ENCODE measurements at regions not wholly inside any gene's neighbourhood (a gene's known extent, or its start where the extent isn't known, plus 50 kb on each side); places are given as distances from the start of the nearest gene placed in this dataset.

DNA sequence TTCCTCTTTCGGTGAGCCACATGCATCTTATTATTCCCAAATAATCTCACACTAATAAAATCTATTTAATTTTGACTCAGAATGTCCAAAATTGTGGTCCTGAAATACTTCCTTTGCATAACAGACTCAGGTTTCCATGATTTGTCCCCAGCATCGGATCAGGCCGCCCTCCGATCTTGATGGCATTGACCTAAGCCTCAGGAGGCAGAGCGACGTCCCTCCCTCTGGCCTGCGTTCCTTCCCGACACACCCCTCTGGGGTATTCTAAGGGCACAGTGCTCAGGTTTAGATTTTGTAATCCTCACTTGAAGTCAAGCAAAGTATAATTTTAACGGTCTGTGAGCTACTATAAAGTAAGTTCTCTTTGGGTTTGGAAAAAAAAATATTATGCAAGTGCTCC is 857.7 kb downstream of the GALR1 start:
- no peak for DNase-seq (ENCODE audit: low spot score)

GRCh38 chr18:78108554-78108953 is 858.9 kb downstream of the GALR1 start:
- no peak for DNase-seq (ENCODE audit: low spot score)

DNA sequence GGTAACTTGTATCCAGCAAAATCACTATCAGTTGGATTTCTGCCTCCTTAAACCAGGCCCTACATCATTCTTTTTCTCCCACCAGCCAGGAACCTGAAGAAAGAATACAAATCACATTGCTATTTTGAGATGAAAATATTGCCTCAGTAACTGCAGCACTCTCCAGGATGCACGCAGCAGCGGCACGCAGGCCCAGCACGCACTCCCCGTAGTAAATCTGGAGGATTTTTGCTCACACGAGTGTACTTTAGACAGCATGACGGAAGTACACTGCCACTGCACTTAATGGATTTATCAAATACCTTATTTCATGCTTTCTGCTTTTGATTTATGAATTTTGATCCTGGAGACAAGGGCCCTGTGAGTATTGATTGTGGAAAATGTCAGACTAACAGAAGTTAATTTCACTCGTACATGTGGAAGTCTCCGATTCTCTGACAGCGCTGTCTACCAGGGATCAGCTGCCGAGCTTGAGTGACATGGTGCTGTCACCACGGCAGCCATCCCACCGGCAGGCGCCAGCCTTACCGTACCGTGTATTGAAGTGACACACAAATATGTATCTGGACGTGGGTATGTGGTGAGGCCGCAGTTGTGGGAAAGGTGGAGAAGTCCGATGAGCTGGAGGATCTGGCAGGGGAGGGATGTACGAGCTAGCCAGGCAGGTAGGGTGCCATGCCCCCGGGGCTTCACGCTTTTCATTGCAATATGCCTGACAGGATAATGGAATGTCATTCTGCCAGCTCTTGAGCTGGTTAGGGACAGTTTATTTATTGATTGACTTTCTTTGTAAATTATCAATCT is 863.7 kb downstream of the GALR1 start:
- DNase-seq (ENCODE audit: low spot score), result no peak

DNA sequence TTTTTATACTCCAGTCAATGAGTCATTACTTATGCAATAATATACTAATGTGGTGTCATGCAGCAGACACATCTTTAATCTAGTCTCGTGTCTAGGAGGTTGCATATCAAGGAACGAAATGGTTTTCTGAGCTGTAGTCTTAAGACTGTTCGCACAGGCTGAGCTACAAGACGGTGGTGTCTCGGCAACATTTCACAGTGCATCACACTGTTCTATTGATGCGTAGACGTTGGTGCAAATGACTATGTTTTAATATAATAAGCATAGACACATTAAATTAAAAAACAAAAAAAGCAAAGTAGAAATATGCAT is 864.2 kb downstream of the GALR1 start:
- no peak for DNase-seq (ENCODE audit: low spot score)

GRCh38 chr18:78115896-78116561 is 863.6 kb upstream of the SALL3 start:
- DNase-seq (ENCODE audit: low spot score), result no peak

DNA sequence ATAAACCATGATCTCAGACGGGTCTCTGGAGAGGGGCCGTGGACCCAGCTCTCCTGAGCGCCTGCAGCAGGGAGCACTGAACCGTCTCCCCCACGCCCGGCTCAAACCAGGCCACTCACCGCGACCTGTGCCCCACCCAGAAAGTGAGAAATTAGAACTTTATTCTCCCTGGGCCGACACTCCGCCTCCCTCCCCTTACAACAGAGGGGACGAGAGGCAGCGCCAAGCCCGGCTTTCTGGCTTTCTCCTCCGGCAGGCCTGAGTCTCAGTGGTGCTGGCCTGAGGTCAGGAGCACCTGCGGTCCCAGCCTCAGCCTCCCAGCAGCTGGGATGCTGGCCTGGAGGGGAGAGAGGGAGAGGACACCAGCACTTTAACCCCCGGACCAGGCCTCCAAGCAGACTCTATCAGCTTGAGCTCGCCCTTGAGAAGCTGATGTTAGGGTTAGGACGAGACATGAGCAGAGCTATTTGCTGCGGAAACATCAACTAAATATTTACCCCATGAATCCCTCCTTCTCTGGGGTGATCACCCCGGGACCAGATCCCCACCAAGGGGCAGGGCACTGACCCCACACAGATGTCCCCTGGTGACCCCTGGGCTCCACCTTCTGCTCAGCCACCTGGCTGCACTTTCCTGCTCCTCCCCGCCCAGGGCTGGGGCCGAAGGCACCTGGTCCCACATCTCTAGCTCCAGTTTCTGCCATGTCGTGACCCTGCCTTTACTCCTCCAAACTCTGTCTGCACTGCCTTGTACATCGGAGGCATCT is 856.3 kb upstream of the SALL3 start:
- DNase-seq (ENCODE audit: low spot score), result no peak

- no peak for DNase-seq (ENCODE audit: low spot score)
These were observed 855.5 kb upstream of the SALL3 start for GRCh38 chr18:78123926-78124797.

DNA sequence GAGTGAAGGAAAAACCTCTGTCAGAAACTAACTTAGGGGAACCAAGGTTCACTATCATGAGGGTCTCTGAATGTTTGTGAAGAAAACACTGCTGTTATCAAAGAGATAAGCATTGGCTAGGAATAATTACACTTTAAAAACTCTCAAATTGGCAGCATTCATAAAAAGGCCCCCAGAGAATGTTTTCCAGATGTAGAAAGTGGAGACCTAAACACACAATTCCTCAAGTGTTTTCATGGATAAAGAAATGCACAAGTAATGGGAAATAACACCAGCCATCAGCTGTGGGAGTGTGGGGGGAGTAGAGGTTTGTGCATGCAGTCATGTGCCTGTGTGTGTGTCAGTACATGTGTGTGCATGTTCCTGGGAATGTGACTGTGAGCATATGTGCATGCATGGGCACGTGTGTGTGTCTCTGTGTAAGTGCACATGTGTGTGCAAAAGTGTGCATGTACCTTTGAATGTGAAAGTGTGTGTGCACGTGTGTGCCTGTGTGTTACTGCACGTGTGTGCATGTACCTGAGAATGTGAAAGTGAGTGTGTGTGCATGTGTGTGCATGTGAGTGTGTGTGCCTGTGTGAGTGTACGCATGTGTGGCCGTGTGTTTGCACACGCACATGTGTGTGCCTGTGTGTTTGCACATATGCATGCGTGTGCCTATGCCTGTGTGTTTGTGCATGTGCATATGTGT is 854.3 kb upstream of the SALL3 start:
- DNase-seq (ENCODE audit: low spot score), result no peak

DNA sequence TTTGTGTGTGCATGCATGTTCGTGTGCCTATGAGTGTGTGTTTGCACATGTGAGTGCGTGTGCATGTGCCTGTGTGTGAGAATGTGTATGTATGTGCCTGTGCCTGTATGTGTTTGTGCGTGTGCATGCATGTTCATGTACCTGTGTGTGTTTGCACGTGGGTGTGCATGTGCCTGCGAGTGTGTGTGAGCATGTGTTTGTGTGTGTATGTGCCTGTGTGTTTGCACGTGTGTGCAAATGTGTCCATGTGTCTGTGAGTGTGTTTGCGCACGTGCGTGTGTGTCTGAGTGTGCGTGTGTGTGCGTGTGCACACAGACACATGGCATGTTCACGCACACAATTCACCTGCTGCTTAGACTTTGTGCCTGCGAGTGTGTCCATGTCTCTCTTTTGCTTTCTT is 853.5 kb upstream of the SALL3 start:
- no peak for DNase-seq (ENCODE audit: low spot score)

- DNase-seq (ENCODE audit: low spot score), result peak; percentile 1
These were observed 853.1 kb upstream of the SALL3 start for GRCh38 chr18:78126536-78126935.

GRCh38 chr18:78127041-78127440 is 852.6 kb upstream of the SALL3 start:
- no peak for DNase-seq (ENCODE audit: low spot score)

GRCh38 chr18:78128004-78128403 is 851.6 kb upstream of the SALL3 start:
- DNase-seq (ENCODE audit: low spot score), result no peak

DNA sequence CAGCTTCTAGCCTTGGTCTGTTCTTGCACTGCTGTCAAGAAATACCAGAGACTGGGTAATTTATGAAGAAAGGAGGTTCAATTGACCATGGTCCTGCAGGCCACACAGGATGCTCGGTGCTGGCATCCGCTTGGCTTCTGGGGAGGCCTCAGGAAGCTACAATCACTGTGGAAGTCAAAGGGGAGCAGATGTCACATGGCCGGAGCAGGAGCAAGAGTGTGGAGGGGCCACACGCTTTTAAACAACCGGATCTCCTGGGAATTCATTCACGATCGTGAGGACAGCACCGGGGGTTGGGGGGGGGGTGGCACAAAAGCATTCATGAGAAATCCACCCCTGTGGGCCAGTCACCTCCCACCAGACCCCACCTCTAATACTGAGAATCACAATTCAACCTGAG is 850.4 kb upstream of the SALL3 start:
- no peak for DNase-seq (ENCODE audit: low spot score)

DNA sequence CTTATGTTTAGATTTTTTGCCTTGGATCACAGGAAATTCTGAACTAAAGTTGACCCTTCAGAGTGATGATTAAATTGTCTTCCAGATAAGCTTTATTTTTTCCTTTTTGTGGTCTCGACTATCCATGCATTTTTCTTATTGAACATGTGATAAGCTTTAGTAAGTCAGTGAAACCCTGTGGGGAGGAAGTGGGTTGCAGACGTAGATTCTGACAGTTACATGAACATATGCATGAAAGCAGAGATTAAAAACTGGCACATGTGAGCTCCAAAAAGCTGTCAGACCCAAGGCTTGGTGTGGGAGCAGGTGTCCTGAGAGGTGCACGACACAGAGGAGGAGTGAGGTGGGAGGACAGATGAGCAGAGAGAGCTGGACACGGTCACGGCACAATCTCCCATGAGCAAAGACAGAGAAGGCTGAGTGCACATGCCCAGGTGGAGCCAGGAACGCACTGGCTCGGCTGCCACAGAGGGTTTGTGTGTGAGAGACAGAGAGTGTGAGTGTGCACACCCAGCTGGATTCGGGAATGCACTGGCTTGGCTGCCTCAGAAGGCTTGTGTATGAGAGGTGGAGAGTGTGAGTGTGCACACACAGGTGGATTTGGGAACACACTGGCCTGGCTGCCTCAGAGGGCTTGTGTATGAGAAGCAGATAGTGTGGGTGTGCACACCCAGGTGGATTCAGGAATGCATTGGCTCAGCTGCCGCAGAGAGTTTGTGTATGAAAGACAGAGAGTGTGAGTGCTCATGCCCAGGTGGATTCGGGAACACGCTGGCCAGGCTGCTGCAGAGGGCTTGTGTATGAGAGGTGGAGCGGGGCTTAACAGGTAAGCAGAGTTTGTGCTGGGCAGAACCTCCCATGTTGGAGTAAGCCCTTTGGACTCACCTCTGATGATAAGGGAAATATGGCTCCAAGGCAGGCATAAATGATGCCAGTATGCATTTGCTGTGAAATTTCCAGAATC is 849.1 kb upstream of the SALL3 start:
- DNase-seq (ENCODE audit: low spot score), result no peak

GRCh38 chr18:78133729-78134128 is 845.9 kb upstream of the SALL3 start:
- DNase-seq (ENCODE audit: low spot score), result no peak

DNA sequence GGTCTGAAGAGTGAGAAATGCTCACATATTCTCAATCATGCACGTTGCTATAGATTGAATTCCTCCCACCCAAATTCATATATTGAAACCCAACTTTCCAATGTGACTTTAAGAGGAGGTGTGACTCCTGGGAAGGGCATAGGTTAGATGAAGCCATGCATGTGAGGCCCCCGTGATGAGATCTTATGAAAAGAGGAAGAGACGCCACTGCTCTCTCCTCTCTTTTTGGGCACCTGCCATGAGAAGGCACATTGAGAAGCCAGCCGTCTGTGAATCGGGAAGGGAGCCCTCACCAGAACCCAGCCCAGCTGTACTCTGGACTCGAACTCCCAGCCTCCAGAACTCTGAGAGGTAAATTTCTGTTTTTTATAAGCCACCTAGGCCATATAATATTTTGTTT is 842.6 kb upstream of the SALL3 start:
- DNase-seq (ENCODE audit: low spot score), result no peak

DNA sequence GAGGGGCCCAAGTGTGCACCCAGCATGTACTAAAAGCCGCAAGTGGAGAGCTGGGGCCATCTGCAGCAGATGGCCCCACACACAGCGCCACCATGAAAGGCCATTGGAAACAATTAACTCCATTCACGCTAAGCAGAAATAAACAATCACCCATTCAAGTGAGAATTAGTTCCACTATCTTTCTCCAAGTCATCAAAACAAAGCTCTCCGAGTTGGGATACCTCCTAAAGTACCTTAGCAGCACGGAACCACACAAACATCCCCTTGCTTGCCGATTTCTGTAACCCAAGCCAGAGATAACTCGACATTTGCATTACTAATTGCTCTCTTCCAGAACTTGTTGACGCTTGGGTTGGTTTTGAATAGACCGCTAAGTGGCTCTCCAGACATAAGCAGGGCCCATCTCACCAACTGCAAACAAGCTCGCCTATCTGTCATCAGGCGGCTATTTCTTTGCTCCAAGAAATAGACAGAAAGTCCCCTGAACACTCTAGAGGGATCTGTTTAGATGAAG is 840.6 kb upstream of the SALL3 start:
- DNase-seq (ENCODE audit: low spot score), result no peak

GRCh38 chr18:78140294-78140693 is 839.3 kb upstream of the SALL3 start:
- no peak for DNase-seq (ENCODE audit: low spot score)

GRCh38 chr18:78144669-78145068 is 834.9 kb upstream of the SALL3 start:
- DNase-seq (ENCODE audit: low spot score), result no peak

- DNase-seq (ENCODE audit: low spot score), result no peak
These were observed 834.5 kb upstream of the SALL3 start for GRCh38 chr18:78145096-78145495.

Measured in umbilical cord (tissue), 1 donor.